HK-2 (cell line): ENCODE measurements at regions not wholly inside any gene's neighbourhood (a gene's known extent, or its start where the extent isn't known, plus 50 kb on each side); places are given as distances from the start of the nearest gene placed in this dataset.

Experiments used
- DNase-seq: peaks from one replicate; pipeline ENCODE4 v3.0.0-alpha.2; 2018; ENCODE audit not compliant: unreplicated experiment

DNA sequence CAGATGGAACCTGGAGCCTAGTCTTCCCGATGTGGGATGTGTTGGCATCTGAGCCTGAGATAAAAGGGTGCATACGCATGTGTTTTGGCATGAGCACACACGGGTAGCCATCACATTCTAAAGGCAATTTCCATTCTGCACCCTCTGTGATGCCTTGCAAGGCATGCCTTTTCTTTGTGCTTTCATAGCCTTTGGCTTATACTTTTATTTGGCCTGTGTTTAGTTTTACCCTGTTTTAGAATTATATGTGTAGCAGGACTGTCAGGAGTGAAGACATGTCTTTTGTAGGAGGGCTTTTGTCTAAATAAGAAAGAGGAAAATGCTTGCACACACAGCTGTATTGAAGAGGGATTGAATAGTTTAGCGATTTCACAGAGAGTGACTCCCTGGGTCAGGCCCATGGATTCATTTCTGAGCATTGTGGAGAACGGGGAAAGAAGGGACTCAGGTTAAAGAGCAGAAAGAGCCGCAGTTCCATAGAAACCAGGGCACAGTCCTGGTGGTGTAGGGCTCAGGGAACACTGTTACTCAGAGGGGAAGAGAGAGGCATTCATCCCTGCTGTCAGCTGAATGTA, 530.2 kb downstream of the DHX35 start:
- DNase-seq: no peak

DNA sequence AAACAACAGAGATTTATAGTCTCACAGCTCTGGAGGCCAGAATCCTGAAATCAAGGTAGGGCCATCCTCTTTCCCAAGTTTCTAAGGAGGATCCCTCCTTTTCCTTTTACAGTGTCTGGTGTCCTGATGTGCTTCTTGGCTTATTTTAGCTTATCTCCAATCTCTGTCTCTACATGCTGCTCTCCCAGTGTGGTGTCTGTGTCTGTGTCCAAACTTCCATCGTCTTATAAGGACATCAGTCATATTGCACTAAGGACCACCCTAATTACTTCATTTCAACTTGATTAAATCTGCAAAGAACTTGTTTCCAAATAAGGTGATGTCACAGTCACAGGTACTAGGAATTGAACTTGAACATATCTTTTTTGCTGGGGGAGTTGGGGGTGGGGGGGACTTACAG, 529.6 kb downstream of the DHX35 start:
- DNase-seq: no peak

DNA sequence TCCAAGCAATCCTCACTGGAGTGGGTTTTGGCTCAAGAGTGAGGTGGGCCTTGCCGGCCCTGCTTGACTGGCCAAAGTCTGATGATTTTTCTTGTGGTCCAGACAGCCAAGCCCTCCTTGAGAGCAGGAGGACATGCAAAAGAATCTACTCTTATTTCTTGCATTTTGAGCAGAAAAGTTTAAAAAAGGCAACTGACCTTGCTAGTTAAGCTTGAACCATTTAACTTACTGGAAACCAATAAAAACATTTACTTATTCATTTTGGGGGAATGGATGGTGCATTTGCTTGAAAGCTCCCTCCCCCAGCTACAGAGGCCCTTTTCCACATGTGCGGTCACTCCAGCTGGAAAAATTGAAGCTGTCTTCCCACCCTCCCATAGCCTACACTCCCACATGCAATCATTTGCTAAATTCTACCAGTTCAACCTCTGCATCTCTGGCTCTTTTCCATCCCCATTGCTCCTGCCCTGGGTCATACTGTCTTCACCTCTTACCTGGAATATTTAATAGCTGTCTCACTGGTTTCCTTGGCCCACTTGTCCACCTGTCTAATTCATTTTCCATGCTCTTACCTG, 527.9 kb downstream of the DHX35 start:
- no peak for DNase-seq

DNA sequence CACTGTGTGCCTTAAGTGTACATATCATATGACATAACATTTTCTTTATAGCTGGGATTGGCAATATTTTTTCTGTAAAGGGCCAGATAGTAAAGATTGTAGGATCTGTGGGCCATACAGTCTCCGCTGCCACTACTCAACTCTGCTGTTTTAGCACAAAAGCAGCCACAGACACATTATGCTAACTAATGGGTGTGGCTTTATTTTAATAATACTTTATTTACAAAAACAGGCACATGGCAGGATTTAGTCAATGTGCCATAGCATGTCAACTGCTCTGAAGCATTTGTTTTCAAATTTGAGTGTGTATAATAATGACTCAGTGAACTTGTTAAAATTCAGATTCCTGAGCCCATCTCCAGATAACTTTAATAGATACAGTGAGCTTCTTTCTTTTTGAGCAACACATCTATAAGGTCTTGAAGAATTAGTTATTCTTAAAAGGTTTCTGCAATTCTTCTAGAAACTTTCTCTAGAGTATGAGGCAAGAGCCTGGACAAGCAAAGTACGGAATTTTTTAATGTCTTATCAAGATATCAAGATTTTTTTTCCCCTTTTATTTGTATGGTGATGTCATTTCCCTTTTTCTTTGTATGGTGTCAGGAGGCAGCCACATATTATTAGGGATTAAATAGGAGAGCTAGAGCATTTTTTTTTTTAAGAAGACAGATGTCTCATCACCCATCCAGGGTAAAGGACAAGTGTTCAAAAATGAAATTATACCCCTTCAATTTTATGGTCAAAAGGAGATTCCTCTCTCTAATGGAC, 518.3 kb downstream of the DHX35 start:
- DNase-seq: no peak

DNA sequence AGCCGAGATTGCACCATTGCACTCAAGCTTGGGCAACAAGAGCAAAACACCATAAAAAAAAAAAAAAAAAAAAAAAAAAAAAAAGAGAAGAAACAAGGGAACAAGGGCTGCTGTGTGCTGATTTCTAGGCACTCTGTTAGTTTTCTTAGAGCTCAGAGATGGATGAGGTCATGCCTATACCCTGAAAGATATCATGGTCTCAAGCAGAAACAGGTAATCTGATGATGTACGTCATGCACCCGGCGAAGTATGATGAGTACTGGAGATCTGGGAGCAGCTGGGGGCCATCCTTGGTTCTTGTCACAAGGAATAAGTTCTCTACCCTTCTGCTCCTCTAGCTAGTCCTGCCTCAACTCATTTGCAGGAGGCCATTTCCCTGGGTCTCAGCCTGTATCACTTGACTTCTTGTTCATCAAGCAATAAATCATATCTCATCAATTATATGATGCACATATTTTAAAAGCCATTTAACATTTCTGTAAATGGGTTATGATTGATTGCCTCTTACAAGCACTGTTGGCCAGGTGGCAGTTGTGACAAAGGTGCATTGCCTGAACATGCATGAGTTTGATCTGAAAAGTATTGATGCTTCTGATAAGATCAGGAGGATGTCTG, 517.2 kb downstream of the DHX35 start:
- no peak for DNase-seq

DNA sequence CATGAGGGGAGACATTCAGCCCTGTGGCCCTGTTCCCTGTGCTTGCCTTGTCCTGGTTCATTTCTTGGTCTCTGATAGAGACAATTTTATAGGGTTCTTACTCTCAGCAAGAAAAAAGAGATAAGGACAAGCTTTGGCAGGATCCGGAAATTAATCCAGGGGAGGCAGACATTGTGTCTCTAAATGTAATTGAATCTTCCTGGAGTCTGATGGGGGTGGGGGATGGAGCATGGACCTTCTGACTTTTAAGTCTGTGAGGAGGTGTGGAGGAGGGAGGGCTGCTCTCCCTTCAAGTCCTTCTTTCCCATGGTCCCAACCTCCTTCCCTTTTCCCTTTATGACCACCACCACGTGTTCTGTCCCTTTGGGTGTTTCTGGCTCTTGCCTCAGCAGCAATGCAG, 512.7 kb downstream of the DHX35 start:
- DNase-seq: no peak

DNA sequence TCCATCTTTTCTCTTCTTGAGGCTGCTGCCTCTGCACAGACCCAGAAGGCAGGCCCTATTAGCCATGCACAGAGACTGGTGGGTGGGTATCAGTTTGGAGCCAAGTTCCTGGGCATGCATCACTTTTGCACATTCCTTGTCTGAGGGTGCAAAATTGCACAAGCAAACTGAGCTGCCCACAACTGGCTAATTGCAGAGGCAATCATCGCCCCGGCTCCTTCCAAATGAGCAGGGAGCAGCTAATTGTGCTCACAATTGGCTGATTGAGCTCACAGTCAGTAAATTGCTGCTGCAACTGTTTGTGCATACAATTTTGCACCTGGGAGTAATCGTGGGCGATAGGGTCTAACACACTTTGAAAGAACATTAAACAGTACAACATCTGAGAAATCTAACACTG, 511.4 kb downstream of the DHX35 start:
- DNase-seq: no peak

DNA sequence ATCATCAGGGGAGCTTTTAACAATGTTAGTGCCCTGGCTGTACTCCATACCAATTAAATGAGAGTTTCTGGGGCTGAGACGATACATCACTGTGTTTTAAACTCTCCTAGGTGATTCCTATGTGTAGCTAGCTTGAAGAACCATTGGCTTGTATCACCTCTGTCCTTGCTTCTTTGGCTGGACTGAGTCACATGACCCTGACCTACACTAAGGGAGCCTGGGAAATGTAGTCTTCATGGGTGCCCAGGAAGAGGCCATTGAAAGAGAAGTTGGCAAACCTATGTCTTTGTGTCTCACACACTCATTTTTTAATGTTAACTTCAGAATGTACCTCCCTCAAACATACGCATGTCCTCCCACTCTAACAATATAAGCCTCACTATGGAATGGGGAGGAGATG, 506.6 kb downstream of the DHX35 start:
- no peak for DNase-seq

DNA sequence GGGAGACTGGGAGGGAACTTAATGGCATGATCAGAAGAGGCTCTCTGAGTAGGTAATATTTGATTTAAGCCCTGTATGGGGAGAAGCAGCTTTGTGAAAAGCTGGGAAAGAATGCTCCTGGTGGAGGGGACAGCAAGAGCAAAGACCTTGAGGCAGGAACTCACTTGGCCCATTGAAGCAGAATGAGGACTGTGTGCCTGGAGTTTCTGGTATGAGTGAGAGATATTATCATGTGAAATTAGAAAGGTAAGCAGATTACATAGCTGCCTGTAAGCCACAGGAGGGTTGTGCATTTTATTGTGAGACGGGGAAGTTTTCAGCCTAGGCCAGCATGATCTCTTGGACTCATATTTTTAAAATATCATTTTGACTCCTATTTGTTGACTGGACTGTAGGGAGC, 502.1 kb downstream of the DHX35 start:
- no peak for DNase-seq

DNA sequence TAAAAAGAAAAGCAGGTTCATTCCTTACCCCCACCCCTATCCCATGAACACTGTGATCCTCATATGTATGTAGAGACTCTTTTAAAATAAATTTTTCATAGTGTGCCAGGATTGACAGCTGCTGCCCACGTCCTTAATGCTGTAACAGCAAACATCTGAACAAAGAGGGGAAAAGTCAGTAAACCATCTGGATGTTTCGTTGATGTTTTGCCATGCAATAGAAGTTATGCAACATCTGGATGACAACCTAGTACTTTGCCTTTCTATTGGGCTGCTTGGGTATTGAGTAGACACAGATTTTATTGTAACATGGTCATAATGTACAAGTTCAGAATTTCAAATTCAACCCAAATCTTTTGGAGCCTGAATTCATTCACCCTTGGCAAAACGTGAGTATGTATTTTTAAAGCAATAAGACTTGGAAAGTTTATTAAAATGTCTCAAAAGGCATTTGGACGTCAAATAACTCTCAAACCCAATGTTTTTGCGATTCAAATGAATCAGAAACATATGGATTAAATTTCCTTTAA, 500.3 kb downstream of the DHX35 start:
- no peak for DNase-seq

DNA sequence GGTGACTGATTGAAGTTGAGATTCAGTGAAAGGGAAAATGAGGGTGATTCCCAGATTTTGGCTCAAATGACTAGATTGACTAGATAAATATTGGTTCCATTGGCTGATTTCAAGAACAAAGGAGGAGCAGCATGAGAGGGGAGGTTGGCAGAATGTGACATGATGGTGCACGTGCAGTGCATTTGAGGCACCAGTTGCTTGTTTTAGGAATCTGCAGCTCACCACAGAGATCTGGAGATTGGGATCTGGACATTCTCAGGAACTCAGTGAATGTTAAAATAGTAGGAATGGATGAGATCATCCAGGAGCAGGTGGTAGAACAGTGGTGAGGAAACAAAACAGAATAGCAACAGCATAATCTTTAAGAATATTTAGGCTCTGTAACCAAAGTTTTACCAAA, 496.3 kb downstream of the DHX35 start:
- no peak for DNase-seq

DNA sequence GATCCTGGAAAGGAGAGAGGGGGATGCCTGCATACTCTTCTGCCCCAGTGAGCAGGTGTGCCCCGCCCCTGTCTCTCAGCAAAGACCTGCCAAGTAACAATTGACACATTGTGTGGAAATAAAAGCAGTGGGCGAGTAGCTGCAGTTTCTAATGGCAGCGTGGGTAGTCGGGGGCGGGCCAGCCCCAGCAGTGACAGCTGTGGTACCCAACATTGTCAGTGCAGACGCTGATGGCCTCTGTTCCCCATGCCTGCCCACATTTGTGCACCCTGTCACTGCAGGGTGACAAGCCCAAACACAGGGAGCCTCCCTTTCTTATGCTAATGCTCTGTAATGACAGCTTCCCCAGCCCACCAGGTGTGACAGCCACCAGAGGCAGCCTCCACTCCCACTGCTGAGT, 491.7 kb downstream of the DHX35 start:
- DNase-seq: no peak

DNA sequence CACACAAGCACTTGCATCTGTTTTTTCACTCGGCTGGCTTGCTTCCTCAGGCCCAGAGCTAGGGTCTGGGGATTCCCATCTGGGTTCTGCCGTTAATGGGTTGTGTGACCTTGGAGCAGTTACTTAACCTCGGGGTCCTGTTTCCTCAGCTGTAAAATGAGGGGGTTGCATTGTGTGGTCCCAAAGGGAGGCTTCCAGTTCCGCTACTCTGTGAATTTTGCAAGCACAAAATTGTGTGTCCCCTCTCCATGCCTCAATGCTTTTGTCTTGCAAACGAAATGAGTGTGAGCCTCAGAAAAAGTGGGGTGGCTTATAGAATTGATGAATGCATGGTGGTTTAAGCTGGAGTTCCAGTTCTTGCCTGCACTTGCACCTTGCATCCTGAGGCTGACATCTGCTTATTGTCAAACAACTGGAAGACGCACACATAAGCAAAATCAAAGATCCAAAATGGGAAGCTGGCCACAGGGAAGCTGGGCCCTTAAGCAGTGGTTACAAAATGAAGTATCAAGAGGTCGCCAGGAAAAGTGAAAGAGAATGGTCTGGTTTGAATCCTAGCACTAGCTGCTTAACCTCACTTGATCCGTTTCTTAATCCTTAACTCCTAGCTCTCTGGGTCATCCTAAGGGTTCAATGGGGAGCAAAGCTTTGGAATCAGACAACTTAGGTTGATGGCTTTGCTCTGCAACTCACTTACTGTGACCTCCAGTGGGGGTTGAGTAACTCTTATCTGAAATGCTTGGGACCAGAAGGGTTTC, 490.6 kb downstream of the DHX35 start:
- DNase-seq: no peak

DNA sequence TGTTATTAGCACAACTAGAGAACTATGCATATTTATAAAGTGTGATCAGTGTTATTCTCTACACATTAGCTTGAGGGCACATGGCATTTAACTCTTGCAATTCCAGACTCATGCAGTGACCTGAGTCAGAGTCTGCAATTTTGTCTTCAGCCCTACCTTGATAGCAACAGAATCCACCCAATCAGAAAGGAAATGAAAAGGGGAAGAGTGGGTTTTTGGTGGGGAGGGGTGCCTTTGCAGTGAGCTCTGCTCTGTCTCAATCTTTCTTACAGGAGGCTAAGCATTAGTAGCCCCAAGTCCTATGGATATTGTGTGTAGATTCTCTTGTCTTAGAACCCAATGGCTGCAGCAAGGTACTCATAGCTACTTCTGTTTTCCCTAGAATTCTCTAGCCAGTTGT, 489.2 kb downstream of the DHX35 start:
- no peak for DNase-seq

DNA sequence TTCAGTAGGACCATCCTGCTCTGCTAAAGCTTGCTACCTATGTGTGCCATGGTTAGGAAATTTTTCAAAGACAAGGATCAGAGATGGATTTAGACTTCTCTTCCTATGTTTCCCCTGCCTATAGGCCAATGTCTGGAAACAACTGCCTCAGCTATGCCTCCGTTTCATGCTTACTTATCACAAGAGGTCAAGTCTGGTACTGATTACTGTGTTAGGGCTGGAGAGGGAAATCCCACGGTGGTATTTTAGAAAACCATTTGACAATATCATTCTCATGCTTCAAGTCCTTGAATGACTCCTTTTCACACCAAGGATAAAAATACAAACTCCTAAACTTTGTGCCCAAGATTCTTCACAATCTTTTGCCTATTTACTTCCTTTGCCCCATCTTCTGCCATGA, 484.3 kb downstream of the DHX35 start:
- no peak for DNase-seq

DNA sequence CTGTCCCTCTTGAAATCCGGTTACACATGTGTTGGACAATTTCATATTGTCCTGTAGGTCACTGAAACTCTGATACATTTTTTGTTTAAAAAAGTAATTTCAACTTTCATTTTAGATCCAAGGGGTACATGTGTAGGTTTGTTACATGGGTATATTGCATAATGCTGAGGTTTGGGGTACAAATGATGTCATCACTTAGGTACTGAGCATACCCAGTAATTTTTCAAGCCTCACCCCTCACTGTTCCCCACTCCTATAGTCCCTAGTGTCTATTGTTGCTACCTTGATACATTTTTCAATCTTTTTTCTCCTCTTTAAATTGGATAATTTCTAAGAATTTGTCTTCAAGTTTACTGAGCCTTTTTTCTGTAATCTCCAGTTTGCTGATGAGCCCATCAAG, 483.0 kb downstream of the DHX35 start:
- no peak for DNase-seq

DNA sequence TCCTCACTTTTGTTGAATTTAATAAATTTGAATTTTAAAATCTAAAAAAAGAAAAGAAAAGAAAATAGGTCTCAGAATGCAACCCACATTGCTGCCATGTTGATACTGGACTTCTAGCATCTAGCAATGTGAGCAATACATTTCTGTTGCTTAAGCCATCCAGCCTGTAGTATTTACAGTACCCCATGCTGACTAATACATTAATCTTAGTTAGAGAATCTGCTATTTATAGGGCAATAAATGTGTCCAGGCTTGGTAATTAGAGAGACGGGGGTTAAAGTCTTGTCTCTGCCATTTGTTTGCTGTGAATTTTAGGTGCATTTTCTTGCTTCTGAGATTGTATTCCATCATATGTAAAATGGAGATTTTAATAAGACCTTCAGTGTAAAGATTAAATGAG, 471.3 kb downstream of the DHX35 start:
- DNase-seq: no peak

DNA sequence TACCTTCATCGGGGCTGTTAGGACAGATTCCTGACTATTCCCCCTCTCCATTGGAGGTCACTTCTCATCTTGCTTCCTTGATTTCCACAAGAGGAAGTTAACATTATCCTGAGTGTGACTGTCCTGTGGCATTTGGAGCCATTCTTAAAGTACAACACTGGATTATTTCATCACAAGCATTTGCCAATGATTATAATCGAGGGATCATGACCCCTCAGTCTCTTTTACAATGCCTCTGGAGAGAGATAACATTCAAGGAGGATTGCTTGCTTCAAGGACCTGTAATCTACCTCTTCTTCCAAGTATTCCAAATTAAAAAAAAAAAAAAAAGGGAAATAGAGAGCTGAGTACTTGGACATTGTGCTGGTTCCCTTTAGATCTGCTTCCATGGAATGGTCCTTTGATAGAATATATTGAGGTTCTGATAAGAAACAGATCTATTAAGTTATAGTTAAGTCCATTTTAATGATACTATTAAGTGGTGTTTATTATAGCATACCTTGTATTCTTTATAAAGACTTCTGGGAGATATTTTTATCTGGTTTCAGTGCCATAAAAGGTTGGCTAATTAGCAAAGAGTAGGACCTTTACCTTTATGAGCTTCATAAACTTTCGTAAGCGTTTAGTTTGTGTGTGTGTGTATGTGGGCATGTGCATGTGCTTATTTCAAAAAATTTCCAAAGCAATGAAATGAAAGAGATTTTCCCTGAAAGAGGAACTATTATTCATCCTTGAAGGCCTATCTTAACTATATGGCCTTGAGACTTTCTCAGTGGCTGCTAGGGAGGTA, 469.1 kb downstream of the DHX35 start:
- no peak for DNase-seq

DNA sequence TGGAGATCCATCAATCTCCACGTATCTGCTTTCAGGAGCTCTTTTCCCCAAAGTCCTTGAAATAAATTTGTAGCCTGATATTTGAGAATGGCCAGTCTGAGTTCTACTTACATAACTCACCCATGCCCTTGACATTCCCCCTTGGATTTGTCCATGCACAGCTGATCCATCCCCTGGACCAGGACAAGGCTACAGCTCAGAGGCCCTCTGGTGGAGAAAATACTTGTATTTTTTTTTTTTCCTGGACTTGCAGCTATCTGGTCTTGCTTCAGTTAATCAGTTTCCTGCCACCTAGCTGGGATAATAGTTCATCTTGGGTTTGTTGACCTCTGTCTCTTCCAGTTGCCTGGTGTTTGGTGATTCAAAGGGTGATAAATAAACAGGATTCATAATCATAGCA, 467.6 kb downstream of the DHX35 start:
- no peak for DNase-seq

DNA sequence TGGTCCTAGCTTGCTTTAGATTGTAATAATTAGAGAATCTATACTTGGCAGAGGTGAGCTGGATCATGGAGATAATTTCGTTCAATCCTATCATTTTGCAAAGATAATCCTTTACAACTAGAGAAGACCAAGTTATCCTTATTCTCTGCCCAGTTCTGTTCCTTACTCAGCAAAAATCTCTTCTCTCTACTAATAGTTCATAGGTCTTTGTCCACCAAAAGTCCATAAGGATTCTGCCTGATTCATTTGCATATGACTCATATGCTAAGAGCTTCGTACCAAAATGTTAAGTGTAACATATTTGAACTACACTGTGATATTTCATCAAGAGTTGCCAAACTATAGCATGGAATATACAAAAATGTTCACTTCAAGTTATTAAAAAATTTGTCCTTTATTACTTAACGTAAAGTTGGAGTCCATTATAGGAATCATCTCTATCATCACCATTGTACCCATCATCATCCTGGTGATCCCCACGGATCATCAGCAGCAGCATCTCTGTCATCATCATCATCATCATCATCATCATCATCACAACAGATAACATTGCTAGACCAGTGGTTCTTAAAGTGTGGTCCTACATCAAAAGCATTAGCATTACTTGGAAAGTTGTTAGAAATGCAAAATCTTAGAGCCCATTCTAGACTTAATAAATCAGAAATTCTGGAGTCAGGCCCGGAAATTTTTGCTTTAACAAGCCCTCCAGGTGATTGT, 463.0 kb downstream of the DHX35 start:
- DNase-seq: no peak
